OCI-LY3 (cell line): ENCODE measurements at regions not wholly inside any gene's neighbourhood (a gene's known extent, or its start where the extent isn't known, plus 50 kb on each side); places are given as distances from the start of the nearest gene placed in this dataset.

ENCODE experiments used
- H2AFZ ChIP-seq: fragments of 200-600, 300-600 bp; shearing (Covaris generic); 2 replicates; pipeline ENCODE4 v1.6.0; 2014; ENCODE audit warnings: antibody characterized with exemption, low read depth, low read length
- H3K27ac ChIP-seq: fragments of 200-600, 300-600 bp; sonication (generic); 2 replicates; pipeline ENCODE4 v1.5.1; 2014; ENCODE audit warnings: mild to moderate bottlenecking, low read length, moderate library complexity, mixed read lengths
- H3K27me3 ChIP-seq: fragments of 200-600, 300-600 bp; sonication (generic); 2 replicates; pipeline ENCODE4 v1.6.1; 2014; ENCODE audit warnings: low read depth, low read length, mixed read lengths
- H3K36me3 ChIP-seq: fragments of 200-600, 300-600 bp; sonication (generic); replicated peaks from 2 replicates; pipeline ENCODE3; 2014; ENCODE audit warnings: low read depth, low read length, mixed read lengths
- H3K4me1 ChIP-seq: fragments of 300-600, 200-600 bp; sonication (generic); 2 replicates; pipeline ENCODE4 v1.6.1; 2014; ENCODE audit warnings: low read length, mixed read lengths
- H3K4me2 ChIP-seq: fragments of 200-600, 300-600 bp; sonication (generic); 2 replicates; pipeline ENCODE4 v1.6.1; 2014; ENCODE audit warnings: low read length, mixed read lengths
- H3K4me3 ChIP-seq: fragments of 300-600, 200-600 bp; sonication (generic); 2 replicates; pipeline ENCODE4 v1.5.1; 2014; ENCODE audit warnings: antibody characterized with exemption, mild to moderate bottlenecking, low read length, moderate library complexity
- H3K79me2 ChIP-seq: fragments of 300-600, 200-600 bp; shearing (Covaris generic); 2 replicates; pipeline ENCODE4 v1.6.1; 2014; ENCODE audit warnings: mild to moderate bottlenecking, low read length, mixed read lengths
- H3K9ac ChIP-seq: fragments of 300-600, 200-600 bp; shearing (Covaris generic); 2 replicates; pipeline ENCODE4 v1.6.0; 2014; ENCODE audit warnings: mild to moderate bottlenecking, low read length, moderate library complexity
- H3K9me3 ChIP-seq: fragments of 200-600, 300-600 bp; shearing (Covaris generic); 2 replicates; pipeline ENCODE4 v1.6.1; 2014; ENCODE audit warnings: low read length, mixed read lengths; ENCODE audit not compliant: insufficient read depth
- H4K20me1 ChIP-seq: fragments of 200-600, 300-600 bp; sonication (generic); 2 replicates; pipeline ENCODE4 v1.6.1; 2016; ENCODE audit warnings: low read length, mixed read lengths; ENCODE audit not compliant: insufficient read depth
- CTCF ChIP-seq: fragments of 200-600, 300-600 bp; sonication (generic); IDR thresholded peaks from 2 replicates; pipeline ENCODE4 v1.5.1; 2014; ENCODE audit warnings: antibody characterized with exemption, low read length, low read depth
- EZH2phosphoT487 ChIP-seq: fragments of 200-600 bp; shearing (Covaris generic); IDR thresholded peaks from 2 replicates; pipeline ENCODE4 v1.6.1; 2018; ENCODE audit warnings: antibody characterized with exemption, mixed run types, low read depth

DNA sequence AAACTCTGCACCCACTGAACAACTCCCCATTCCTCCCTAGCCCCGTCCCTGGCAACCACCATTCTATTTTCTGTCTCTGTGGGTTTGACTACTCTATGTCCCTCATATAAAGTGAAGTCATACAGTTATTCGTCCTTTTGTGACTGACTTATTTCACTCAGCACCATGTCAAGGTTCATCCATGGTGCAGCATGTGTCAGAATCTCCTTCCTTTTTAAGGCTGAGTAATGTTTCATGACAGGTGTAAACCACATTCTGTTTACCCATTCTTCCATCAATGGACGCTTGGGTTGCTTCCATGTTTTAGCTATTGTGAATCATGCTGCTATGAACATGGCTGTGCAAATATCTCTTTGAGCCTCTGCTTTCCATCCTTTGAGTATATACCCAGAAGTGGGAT lies 192.3 kb upstream of the NSMCE3 start:
- TF ChIP-seq CTCF (no peak), EZH2phosphoT487 (no peak)
- Histone ChIP-seq H3K27me3 (no peaks in the 10 kb centered on the region), H3K79me2 (no peaks in the 10 kb centered on the region), H4K20me1 (no peaks in the 10 kb centered on the region), H3K36me3 (no peaks in the 10 kb centered on the region), H3K4me3 (no peak overlapping the region), H2AFZ (no peak overlapping the region), H3K9me3 (no peaks in the 10 kb centered on the region), H3K4me1 (no peaks in the 10 kb centered on the region), H3K4me2 (no peak overlapping the region), H3K9ac (no peak overlapping the region), H3K27ac (no peak overlapping the region)

GRCh38 chr15:29458361-29458760 lies 188.7 kb upstream of the NSMCE3 start:
- H3K9ac ChIP-seq, result no peak overlapping the region
- H3K27me3 ChIP-seq, result no peaks in the 10 kb centered on the region
- no peaks in the 10 kb centered on the region for H3K9me3 ChIP-seq
- no peak for TF ChIP-seq EZH2phosphoT487
- TF ChIP-seq CTCF, result no peak
- H3K27ac ChIP-seq, result no peak overlapping the region
- no peak overlapping the region for H3K4me2 ChIP-seq
- H3K4me1 ChIP-seq, result no peaks in the 10 kb centered on the region
- no peak overlapping the region for H3K4me3 ChIP-seq
- H4K20me1 ChIP-seq, result no peaks in the 10 kb centered on the region
- no peaks in the 10 kb centered on the region for H3K79me2 ChIP-seq
- H2AFZ ChIP-seq, result no peak overlapping the region
- H3K36me3 ChIP-seq, result no peaks in the 10 kb centered on the region

DNA sequence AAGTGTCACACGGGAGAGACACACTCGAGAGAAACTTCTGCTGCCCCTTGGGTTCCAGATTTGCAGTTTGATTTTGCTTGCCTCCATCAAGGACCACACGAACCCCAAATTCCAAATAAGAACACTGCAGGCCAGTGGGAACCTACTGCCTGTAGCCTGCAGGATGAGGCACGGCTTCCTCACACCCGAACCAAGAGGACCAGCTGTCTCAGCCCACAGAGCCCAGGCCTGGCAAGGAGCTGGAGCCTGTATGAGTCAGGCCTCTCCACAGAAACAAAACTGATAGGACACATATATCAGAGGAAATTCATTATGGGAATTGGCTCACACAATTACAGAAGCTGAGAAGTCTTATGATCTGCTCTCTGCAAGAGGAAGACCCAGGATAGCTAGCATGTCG lies 188.1 kb upstream of the NSMCE3 start:
- no peaks in the 10 kb centered on the region for H3K9me3 ChIP-seq
- no peaks in the 10 kb centered on the region for H3K27me3 ChIP-seq
- no peak overlapping the region for H3K4me3 ChIP-seq
- H3K4me1 ChIP-seq, result no peaks in the 10 kb centered on the region
- H3K9ac ChIP-seq, result no peak overlapping the region
- no peak overlapping the region for H3K4me2 ChIP-seq
- H3K27ac ChIP-seq, result no peak overlapping the region
- H3K79me2 ChIP-seq, result no peaks in the 10 kb centered on the region
- H4K20me1 ChIP-seq, result no peaks in the 10 kb centered on the region
- H2AFZ ChIP-seq, result no peak overlapping the region
- TF ChIP-seq CTCF, result no peak
- TF ChIP-seq EZH2phosphoT487, result no peak
- H3K36me3 ChIP-seq, result no peaks in the 10 kb centered on the region

DNA sequence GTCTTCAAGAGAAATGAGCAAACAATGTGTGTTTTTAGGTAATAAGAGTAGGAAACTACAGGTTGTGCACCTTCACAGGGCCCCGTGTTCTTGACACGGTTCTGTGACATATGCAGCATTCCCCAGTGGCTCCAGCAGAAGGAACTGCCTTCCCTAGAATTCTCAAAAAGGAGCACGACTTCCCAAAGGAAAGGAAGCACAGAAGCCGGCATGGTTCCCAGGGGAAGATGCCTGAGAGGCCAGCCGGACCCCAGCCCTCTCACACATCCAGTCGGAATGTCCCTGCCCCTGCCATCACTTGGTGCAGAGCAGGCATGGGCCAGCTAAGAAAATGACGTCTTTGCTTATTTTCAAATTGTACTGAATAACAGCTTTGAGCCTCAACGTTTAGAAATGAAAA lies 187.3 kb upstream of the NSMCE3 start:
- Histone ChIP-seq H3K36me3 (no peaks in the 10 kb centered on the region), H3K4me2 (no peak overlapping the region)

More for the DNA sequence above, 187.3 kb upstream of the NSMCE3 start:
- H3K27me3 ChIP-seq, result no peaks in the 10 kb centered on the region
- no peak overlapping the region for H2AFZ ChIP-seq
- no peaks in the 10 kb centered on the region for H3K9me3 ChIP-seq
- no peaks in the 10 kb centered on the region for H3K4me1 ChIP-seq
- H3K9ac ChIP-seq, result no peak overlapping the region
- H3K4me3 ChIP-seq, result no peak overlapping the region
- H4K20me1 ChIP-seq, result no peaks in the 10 kb centered on the region
- no peak overlapping the region for H3K27ac ChIP-seq
- H3K79me2 ChIP-seq, result no peaks in the 10 kb centered on the region
- TF ChIP-seq EZH2phosphoT487 (no peak), CTCF (no peak)
